IMR-90 (cell line): ENCODE measurements at regions not wholly inside any gene's neighbourhood (a gene's known extent, or its start where the extent isn't known, plus 50 kb on each side); places are given as distances from the start of the nearest gene placed in this dataset.
"Not testable (repeated sequence)": the region's sequence is repeated elsewhere in the genome, so short reads cannot be mapped to it uniquely, and the experiment has no call there.

Experiments used
- ATAC-seq: fragments of 200-7000 bp; cut with Tn5 transposase; 2 replicates; pipeline ENCODE4 v1.9.1; 2020; ENCODE audit warnings: low read depth, mild to moderate bottlenecking, moderate library complexity
- BruUV-seq: library from RNA; stranded (reverse); fragments of 400-500 nt; replicated peaks from 2 replicates; lab custom pipeline; 2021; lab: Mats Ljungman, UMichigan
- CTCF ChIA-PET: fragments of 300-600 bp; formaldehyde crosslinking; extraction: SDS; loops from one replicate; lab custom pipeline; 2021; ENCODE audit warnings: antibody characterized with exemption; lab: Yijun Ruan, JAX
- POLR2A ChIA-PET: fragments of 300-600 bp; sonication (Branson Sonifier 250); formaldehyde crosslinking; loops from one replicate; lab custom pipeline; 2022; ENCODE audit warnings: antibody characterized with exemption; ENCODE audit not compliant: unreplicated experiment; lab: Charles Lee
- DNase-seq: peaks from one replicate; pipeline ENCODE4 v3.0.0; 2013
- H2AFZ ChIP-seq: replicated peaks from 2 replicates; pipeline ENCODE3; 2013; ENCODE audit warnings: low read length, mild to moderate bottlenecking; ENCODE audit not compliant: poor library complexity
- H2AK5ac ChIP-seq: 2 replicates; pipeline ENCODE4 v1.6.1; 2013; ENCODE audit warnings: low read depth, low read length, inconsistent platforms
- H2AK9ac ChIP-seq: replicated peaks from 2 replicates; pipeline ENCODE3; 2013; ENCODE audit warnings: mild to moderate bottlenecking, low read depth, low read length, moderate library complexity; ENCODE audit not compliant: poor library complexity
- H2BK120ac ChIP-seq: 2 replicates; pipeline ENCODE4 v1.6.1; 2013; ENCODE audit warnings: low read depth, low read length, inconsistent platforms
- H2BK15ac ChIP-seq: 3 replicates; pipeline ENCODE4 v1.6.1; 2013; ENCODE audit warnings: low read depth, low read length, inconsistent platforms
- H2BK20ac ChIP-seq: 2 replicates; pipeline ENCODE4 v1.6.1; 2013; ENCODE audit warnings: low read depth, mild to moderate bottlenecking, inconsistent platforms, low read length, moderate library complexity
- H2BK5ac ChIP-seq: 2 replicates; pipeline ENCODE4 v1.6.1; 2013; ENCODE audit warnings: mild to moderate bottlenecking, low read depth, low read length, inconsistent platforms; ENCODE audit not compliant: poor library complexity, severe bottlenecking
- H3K14ac ChIP-seq: replicated peaks from 2 replicates; pipeline ENCODE4 v1.6.1; 2013; ENCODE audit warnings: low read depth, low read length, inconsistent platforms
- H3K18ac ChIP-seq: 2 replicates; pipeline ENCODE4 v1.6.1; 2013; ENCODE audit warnings: low read depth, low read length, control low read depth
- H3K23ac ChIP-seq: 2 replicates; pipeline ENCODE4 v1.6.1; 2013; ENCODE audit warnings: low read depth, low read length, inconsistent platforms
- H3K27ac ChIP-seq: 2 replicates; pipeline ENCODE4 v1.5.1; 2013; ENCODE audit warnings: mild to moderate bottlenecking, control low read depth, low read length; ENCODE audit not compliant: insufficient read depth
- H3K27me3 ChIP-seq: 2 replicates; pipeline ENCODE4 v1.6.1; 2013; ENCODE audit warnings: low read length; ENCODE audit not compliant: control insufficient read depth, insufficient read depth
- H3K36me3 ChIP-seq: 2 replicates; pipeline ENCODE4 v1.6.1; 2013; ENCODE audit warnings: low read length, mixed read lengths; ENCODE audit not compliant: control insufficient read depth, insufficient read depth
- H3K4ac ChIP-seq: 2 replicates; pipeline ENCODE4 v1.6.1; 2013; ENCODE audit warnings: low read depth, low read length, inconsistent platforms
- H3K4me1 ChIP-seq: 2 replicates; pipeline ENCODE4 v1.6.1; 2013; ENCODE audit warnings: low read length, mixed read lengths; ENCODE audit not compliant: control insufficient read depth, insufficient read depth
- H3K4me2 ChIP-seq: 2 replicates; pipeline ENCODE4 v1.6.1; 2013; ENCODE audit warnings: low read depth, mild to moderate bottlenecking, control low read depth, low read length, moderate library complexity
- H3K4me3 ChIP-seq: 2 replicates; pipeline ENCODE4 v1.5.1; 2013; ENCODE audit warnings: low read depth, mild to moderate bottlenecking, control low read depth, low read length, moderate library complexity; ENCODE audit not compliant: insufficient read depth
- H3K56ac ChIP-seq: 2 replicates; pipeline ENCODE4 v1.6.1; 2013; ENCODE audit warnings: low read length, inconsistent platforms; ENCODE audit not compliant: insufficient read depth; ENCODE audit errors: extremely low read depth
- H3K79me1 ChIP-seq, 2 experiments: 2 replicates each; pipeline ENCODE4 v1.6.1; 2013; ENCODE audit warnings: low read length in 2 of 2, inconsistent platforms in 1 of 2, low read depth in 1 of 2
- H3K9ac ChIP-seq: 2 replicates; pipeline ENCODE4 v1.6.1; 2013; ENCODE audit warnings: low read depth, low read length, control low read depth
- H3K9me1 ChIP-seq: 2 replicates; pipeline ENCODE4 v1.6.1; 2013; ENCODE audit warnings: low read length, inconsistent platforms; ENCODE audit not compliant: insufficient read depth
- H3K9me3 ChIP-seq: 2 replicates; pipeline ENCODE4 v1.6.1; 2013; ENCODE audit warnings: low read length; ENCODE audit not compliant: control insufficient read depth, insufficient read depth
- H4K20me1 ChIP-seq: 2 replicates; pipeline ENCODE4 v1.6.1; 2013; ENCODE audit warnings: low read length, inconsistent platforms; ENCODE audit not compliant: insufficient read depth
- H4K5ac ChIP-seq: 2 replicates; pipeline ENCODE4 v1.6.1; 2013; ENCODE audit warnings: mild to moderate bottlenecking, low read depth, low read length, control low read depth
- H4K8ac ChIP-seq, 2 experiments: 2 replicates each; pipeline ENCODE4 v1.6.1; 2013; ENCODE audit warnings: low read depth in 2 of 2, low read length in 2 of 2, control low read depth in 1 of 2, inconsistent platforms in 1 of 2
- H4K91ac ChIP-seq: 2 replicates; pipeline ENCODE4 v1.6.1; 2013; ENCODE audit warnings: low read depth, low read length, inconsistent platforms; ENCODE audit not compliant: insufficient read depth
- WGBS, 2 experiments: methylation state at CpG; one replicate each; pipeline versions ENCODE4 v1.1.5 to v1.1.7; 2013; ENCODE audit warnings: missing lambda C conversion rate in 2 of 2; ENCODE audit not compliant: insufficient read length in 1 of 2; ENCODE audit errors: extremely low coverage in 2 of 2; 5-methylcytosine and 5-hydroxymethylcytosine counted together
- dilution Hi-C: fragments of 300-500 bp; cut with HindIII; formaldehyde crosslinking; loops from one replicate; pipeline ENCODE4 v1.14.3; 2018; ENCODE audit warnings: low sequenced_read_pairs; ENCODE audit not compliant: unreplicated experiment
- in situ Hi-C: fragments of 300-500 bp; cut with MboI; formaldehyde crosslinking; loops from 3 replicates; pipeline ENCODE4 v1.14.3; 2019; ENCODE audit warnings: low sequenced_read_pairs, inconsistent platforms, mixed read lengths
- intact Hi-C: fragments of 100-400 bp; cut with micrococcal nuclease; formaldehyde crosslinking; loops from 2 replicates; pipeline ENCODE4 v1.10.0; 2022

- H2AFZ ChIP-seq, POLR2A ChIA-PET, ATAC-seq, H3K23ac ChIP-seq, H3K4me2 ChIP-seq, H3K4ac ChIP-seq, H4K20me1 ChIP-seq, H2BK5ac ChIP-seq, H3K9ac ChIP-seq, DNase-seq, H2BK15ac ChIP-seq, BruUV-seq, H3K4me3 ChIP-seq, H3K79me1 ChIP-seq, CTCF ChIA-PET, H3K36me3 ChIP-seq, dilution Hi-C loops, H2AK9ac ChIP-seq, H2BK120ac ChIP-seq, H2AK5ac ChIP-seq, H3K9me3 ChIP-seq, H3K18ac ChIP-seq, H3K27me3 ChIP-seq, H3K9me1 ChIP-seq, H4K91ac ChIP-seq, H4K8ac ChIP-seq, H3K56ac ChIP-seq, H3K4me1 ChIP-seq, H4K5ac ChIP-seq, H2BK20ac ChIP-seq, H3K27ac ChIP-seq, intact Hi-C loops, H3K14ac ChIP-seq, in situ Hi-C loops: not testable (repeated sequence)
- WGBS, 2 experiments, result no CpG with 5 or more reads among the region's 14 CpGs
Observed at GRCh38 chr10:90011281-90011680, 309.9 kb downstream of the KIF20B start.
